Neutrophil (primary cell): ENCODE measurements at regions not wholly inside any gene's neighbourhood (a gene's known extent, or its start where the extent isn't known, plus 50 kb on each side); places are given as distances from the start of the nearest gene placed in this dataset.

Experiments
- H3K27ac ChIP-seq: fragments of 200-600 bp; sonication (generic); 2 replicates; pipeline ENCODE4 v1.5.1; 2016; ENCODE audit warnings: mild to moderate bottlenecking, moderate library complexity
- H3K27me3 ChIP-seq: fragments of 200-600 bp; sonication (generic); 2 replicates; pipeline ENCODE4 v1.6.0; 2016; ENCODE audit warnings: mild to moderate bottlenecking
- H3K36me3 ChIP-seq: fragments of 200-600 bp; sonication (generic); 2 replicates; pipeline ENCODE4 v1.5.1; 2017
- H3K4me1 ChIP-seq, 2 experiments: fragments of 200-600 bp in 1 of 2; sonication (generic) in 1 of 2; 1 replicate in 1 of 2; 2 replicates in 1 of 2; pipeline versions ENCODE4 v1.5.1 to v1.6.1; 2013 to 2016; ENCODE audit warnings: low read depth in 1 of 2, low read length in 1 of 2, mild to moderate bottlenecking in 1 of 2, moderate library complexity in 1 of 2; ENCODE audit not compliant: control insufficient read depth in 1 of 2, insufficient read depth in 1 of 2
- H3K4me3 ChIP-seq, 2 experiments: fragments of 200-600 bp in 1 of 2; sonication (generic) in 1 of 2; 1 replicate in 1 of 2; 2 replicates in 1 of 2; pipeline ENCODE4 v1.5.1; 2013 to 2016; ENCODE audit warnings: low read depth in 1 of 2, low read length in 1 of 2, mild to moderate bottlenecking in 1 of 2, moderate library complexity in 1 of 2
- H3K9me3 ChIP-seq: fragments of 200-600 bp; sonication (generic); 2 replicates; pipeline ENCODE4 v1.5.1; 2016
- TF ChIP-seq, protein P1 (sequence below): fragments of 200-600 bp; sonication (generic); IDR thresholded peaks from 2 replicates; pipeline ENCODE4 v1.5.1; 2016; ENCODE audit warnings: antibody characterized with exemption

DNA sequence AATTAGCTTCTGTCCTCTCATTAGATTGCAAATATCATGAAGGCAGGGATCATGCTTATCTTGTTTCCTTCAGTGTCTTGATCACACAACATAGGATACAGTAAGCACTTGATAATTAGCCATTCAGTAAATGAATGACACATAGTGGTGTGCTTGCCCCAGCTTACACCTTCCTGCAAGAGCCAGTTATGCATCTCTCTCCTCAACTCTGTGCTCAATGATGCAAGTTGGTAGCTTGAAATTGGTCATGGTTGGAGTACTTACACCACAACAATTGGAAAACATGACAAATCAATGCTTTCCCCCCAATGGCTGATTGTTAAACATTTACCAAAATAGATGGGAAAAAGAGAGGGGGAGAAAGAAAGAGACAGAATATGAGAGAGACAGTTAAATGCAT, 129.2 kb downstream of the NUF2 start:
- no peaks in the 10 kb centered on the region for H3K4me1 ChIP-seq
- no peaks in the 10 kb centered on the region for H3K9me3 ChIP-seq
- no peaks in the 10 kb centered on the region for H3K36me3 ChIP-seq
- H3K27ac ChIP-seq, result no peak overlapping the region
- no peaks in the 10 kb centered on the region for H3K27me3 ChIP-seq
- TF ChIP-seq, protein P1, sequence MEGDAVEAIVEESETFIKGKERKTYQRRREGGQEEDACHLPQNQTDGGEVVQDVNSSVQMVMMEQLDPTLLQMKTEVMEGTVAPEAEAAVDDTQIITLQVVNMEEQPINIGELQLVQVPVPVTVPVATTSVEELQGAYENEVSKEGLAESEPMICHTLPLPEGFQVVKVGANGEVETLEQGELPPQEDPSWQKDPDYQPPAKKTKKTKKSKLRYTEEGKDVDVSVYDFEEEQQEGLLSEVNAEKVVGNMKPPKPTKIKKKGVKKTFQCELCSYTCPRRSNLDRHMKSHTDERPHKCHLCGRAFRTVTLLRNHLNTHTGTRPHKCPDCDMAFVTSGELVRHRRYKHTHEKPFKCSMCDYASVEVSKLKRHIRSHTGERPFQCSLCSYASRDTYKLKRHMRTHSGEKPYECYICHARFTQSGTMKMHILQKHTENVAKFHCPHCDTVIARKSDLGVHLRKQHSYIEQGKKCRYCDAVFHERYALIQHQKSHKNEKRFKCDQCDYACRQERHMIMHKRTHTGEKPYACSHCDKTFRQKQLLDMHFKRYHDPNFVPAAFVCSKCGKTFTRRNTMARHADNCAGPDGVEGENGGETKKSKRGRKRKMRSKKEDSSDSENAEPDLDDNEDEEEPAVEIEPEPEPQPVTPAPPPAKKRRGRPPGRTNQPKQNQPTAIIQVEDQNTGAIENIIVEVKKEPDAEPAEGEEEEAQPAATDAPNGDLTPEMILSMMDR, result no peak
- no peak overlapping the region for H3K4me3 ChIP-seq

GRCh38 chr1:163459539-163459938, 137.8 kb downstream of the NUF2 start:
- Histone ChIP-seq H3K36me3 (no peaks in the 10 kb centered on the region), H3K27me3 (no peaks in the 10 kb centered on the region), H3K4me1 (no peaks in the 10 kb centered on the region), H3K27ac (no peak overlapping the region), H3K4me3 (no peak overlapping the region), H3K9me3 (no peaks in the 10 kb centered on the region)
- TF ChIP-seq, protein P1, result no peak

GRCh38 chr1:163467289-163467688, 145.5 kb downstream of the NUF2 start:
- TF ChIP-seq, protein P1, result no peak
- Histone ChIP-seq H3K4me1 (no peaks in the 10 kb centered on the region), H3K27ac (no peak overlapping the region), H3K4me3 (no peak overlapping the region), H3K9me3 (no peaks in the 10 kb centered on the region), H3K27me3 (no peaks in the 10 kb centered on the region), H3K36me3 (no peaks in the 10 kb centered on the region)

DNA sequence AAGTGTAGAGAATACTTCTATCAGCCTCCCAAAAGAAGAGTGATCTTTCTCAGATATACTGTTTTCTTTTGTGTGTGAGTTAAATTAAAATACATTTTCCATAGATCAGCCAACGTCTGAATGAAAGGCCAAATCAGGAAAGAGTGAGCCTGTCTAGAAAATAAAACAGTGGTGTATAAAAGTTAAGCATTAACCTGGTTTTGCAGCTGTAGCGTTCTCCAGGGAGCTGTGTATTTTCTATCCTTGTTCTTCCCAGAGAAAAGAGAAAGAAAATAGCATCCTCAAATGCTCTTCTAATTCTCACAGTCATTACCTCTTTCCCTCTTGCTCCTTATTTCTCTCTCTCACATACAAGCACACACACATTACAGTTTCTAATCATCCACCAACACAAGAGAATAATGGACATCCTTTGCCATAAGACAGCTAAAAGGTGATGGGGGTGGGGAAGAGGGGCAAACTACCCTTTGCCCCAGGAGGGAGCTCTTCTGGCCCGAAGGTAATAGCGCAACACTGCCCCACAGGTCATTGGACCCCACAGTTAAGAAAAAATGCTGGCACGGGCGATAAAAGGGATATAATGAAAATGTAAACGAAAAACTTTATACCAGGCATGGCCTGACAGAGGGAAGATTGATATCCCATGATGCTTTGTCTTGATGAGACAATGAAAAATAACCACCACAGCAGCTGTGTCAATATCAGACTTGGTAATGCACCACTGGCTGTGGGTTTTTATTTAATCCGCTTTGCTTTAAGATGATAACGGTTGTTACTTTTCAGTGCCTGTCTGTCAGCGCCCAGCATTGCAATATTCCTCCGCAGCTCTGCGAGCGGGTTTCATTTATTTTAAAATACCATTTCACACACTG, 150.3 kb downstream of the NUF2 start:
- no peak overlapping the region for H3K4me3 ChIP-seq

DNA sequence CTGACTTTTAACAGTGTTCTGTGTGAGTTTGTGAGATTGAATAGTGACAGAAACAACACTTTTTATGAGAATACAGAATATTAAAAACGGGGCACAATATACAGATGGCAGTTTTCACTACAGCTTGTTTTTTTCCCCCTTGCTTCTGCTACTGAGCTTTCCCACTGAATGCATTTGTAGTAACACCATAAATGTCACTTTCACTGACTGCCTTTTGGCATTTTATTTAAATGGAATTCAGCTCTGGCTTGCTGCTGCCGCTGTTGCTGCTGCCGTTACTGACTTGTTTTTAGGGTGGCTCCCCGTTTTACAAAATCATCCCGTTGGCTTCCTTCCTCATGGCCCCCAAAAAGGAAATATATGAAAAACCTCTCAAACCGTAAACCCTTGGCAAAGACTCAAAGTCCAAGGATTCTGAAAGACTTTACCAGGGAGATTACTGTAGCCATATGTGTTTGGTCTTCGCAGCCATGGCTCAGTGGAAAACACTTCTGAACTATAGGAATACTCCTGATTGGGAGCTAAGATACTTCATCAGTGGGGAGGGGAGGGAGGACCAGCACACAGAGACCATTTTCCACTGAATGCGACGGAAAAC, 151.0 kb downstream of the NUF2 start:
- H3K9me3 ChIP-seq, result no peaks in the 10 kb centered on the region
- H3K36me3 ChIP-seq, result no peaks in the 10 kb centered on the region
- no peak overlapping the region for H3K27ac ChIP-seq
- H3K4me3 ChIP-seq, result no peak overlapping the region
- no peaks in the 10 kb centered on the region for H3K27me3 ChIP-seq
- TF ChIP-seq, protein P1, result no peak
- H3K4me1 ChIP-seq, result no peaks in the 10 kb centered on the region

More for the DNA sequence above, 150.3 kb downstream of the NUF2 start:
- TF ChIP-seq, protein P1, result no peak
- Histone ChIP-seq H3K36me3 (no peaks in the 10 kb centered on the region), H3K9me3 (no peaks in the 10 kb centered on the region), H3K4me1 (no peaks in the 10 kb centered on the region), H3K27ac (no peak overlapping the region), H3K27me3 (no peaks in the 10 kb centered on the region)
